GM10266 (cell line): ENCODE measurements at regions not wholly inside any gene's neighbourhood (a gene's known extent, or its start where the extent isn't known, plus 50 kb on each side); places are given as distances from the start of the nearest gene placed in this dataset.

ENCODE experiments used
- DNase-seq: peaks from one replicate; pipeline ENCODE4 v3.0.0; 2012; ENCODE audit errors: extremely low spot score
- CTCF ChIP-seq: IDR thresholded peaks from 2 replicates; pipeline ENCODE4 v1.5.1; 2012; ENCODE audit warnings: mild to moderate bottlenecking, low read depth; ENCODE audit not compliant: control insufficient read depth, insufficient read depth; ENCODE audit errors: missing control alignments

GRCh38 chr6:94041945-94042709, 622.8 kb upstream of the EPHA7 start:
- no peak for TF ChIP-seq CTCF
- no peak for DNase-seq

GRCh38 chr6:94036024-94036423, 616.7 kb upstream of the EPHA7 start:
- no peak for DNase-seq
- TF ChIP-seq CTCF = no peak

GRCh38 chr6:94027374-94027773, 608.0 kb upstream of the EPHA7 start:
- TF ChIP-seq CTCF = no peak
- DNase-seq = no peak

- DNase-seq = no peak
- TF ChIP-seq CTCF = no peak
Observed at GRCh38 chr6:94026575-94026974, 607.2 kb upstream of the EPHA7 start.

GRCh38 chr6:94005835-94006234, 586.5 kb upstream of the EPHA7 start:
- no peak for DNase-seq
- TF ChIP-seq CTCF = no peak

GRCh38 chr6:93992976-93993375, 573.6 kb upstream of the EPHA7 start:
- no peak for DNase-seq
- no peak for TF ChIP-seq CTCF

- TF ChIP-seq CTCF = no peak
- DNase-seq = no peak
Observed at GRCh38 chr6:93989630-93990029, 570.3 kb upstream of the EPHA7 start.
